ENCODE measurements at regions not wholly inside any gene's neighbourhood (a gene's known extent, or its start where the extent isn't known, plus 50 kb on each side); places are given as distances from the start of the nearest gene placed in this dataset.

GRCh38 chr4:33060674-33061542 is 2340.7 kb downstream of the PCDH7 start:
- DNase-seq, result no peak

GRCh38 chr4:33061727-33062126 is 2341.6 kb downstream of the PCDH7 start:
- DNase-seq, result no peak

DNA sequence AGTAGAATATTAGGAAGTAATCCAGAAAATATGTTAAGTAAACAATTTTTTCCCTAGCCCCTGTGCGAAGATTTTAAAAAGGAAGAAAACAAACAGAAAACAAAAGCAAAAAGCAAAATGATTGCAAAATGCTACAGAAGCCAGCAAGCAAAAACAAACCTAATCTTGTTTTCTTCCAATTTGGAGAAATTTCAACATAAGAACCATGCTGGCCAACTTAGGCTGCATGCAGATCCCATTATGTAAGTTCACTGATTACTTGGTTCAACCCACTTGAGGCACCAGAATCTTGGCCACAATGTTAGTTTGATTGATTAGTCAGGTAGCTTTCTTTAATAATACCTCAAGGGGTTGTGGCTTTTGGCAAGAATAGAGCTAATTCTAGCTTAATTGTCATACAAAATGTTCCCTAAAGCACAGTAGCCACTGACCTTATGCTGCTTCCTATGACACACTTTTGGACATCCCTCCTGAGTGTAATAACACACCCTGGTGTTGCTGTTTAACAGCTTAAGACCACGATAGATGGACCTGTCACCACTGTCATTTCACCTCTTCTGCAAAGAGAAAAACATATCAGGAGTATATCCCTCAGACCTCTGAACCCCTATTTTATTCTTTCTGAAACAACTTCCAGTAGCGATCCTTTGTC is 2342.1 kb downstream of the PCDH7 start:
- DNase-seq, result no peak

DNA sequence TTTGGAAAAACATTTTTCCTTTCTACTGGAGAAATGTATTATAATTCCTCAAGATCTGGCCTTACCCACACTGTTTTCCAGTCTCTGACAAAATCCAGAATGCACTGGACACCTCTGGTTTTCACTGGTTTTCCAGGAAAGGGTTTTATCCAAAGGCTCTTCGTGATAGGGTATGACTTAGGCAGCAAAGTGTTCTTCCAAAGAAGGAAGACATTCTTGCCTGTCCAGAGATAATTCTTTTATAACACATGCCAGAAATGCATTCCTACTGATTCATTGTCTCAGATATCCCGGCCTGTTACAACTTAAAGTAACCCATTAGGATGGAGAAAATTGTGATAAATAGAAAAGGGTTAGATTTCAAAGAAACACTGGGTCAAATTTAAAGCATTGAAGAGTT is 2343.1 kb downstream of the PCDH7 start:
- no peak for DNase-seq

GRCh38 chr4:33064238-33064637 is 2344.1 kb downstream of the PCDH7 start:
- DNase-seq, result no peak

GRCh38 chr4:33065749-33066148 is 2345.6 kb downstream of the PCDH7 start:
- no peak for DNase-seq

DNA sequence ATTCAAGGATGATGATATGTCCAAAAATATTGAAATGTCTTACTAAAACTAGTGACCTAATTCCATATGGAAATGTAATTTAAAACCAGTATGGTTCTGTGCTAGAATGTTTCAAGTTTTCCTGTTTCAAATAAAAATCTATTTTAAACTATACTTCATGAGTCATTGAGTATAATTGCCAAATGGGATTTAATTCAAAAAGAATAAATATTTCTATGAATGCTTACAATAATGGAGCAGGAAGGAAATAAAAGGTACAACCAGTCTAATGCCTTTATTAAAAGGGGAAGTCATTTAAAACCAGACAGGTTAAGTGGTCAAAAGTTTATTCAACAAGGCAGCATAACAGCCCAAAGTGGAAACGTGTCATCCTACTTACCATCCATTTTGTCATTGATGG is 2347.1 kb downstream of the PCDH7 start:
- no peak for DNase-seq

DNA sequence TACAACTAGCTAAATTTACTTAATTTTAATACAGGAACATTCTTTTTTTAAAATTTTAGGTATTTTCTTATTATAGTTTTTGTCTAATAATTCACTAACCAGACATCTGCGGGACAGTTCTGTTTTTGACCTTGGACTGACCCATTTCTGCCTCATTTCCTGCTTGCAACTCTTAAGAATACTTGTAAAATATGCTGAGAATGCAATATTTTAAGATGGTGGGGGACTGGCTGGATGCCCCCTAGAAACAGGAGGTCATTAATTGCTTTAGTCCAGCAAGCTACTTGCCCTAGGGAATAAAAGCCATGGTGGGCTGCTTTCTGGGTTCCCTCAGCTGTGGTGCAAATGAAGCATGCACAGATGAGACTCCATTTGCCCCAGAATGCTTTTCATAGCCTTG is 2348.4 kb downstream of the PCDH7 start:
- no peak for DNase-seq

GRCh38 chr4:33071535-33071934 is 2351.4 kb downstream of the PCDH7 start:
- DNase-seq, result no peak

DNA sequence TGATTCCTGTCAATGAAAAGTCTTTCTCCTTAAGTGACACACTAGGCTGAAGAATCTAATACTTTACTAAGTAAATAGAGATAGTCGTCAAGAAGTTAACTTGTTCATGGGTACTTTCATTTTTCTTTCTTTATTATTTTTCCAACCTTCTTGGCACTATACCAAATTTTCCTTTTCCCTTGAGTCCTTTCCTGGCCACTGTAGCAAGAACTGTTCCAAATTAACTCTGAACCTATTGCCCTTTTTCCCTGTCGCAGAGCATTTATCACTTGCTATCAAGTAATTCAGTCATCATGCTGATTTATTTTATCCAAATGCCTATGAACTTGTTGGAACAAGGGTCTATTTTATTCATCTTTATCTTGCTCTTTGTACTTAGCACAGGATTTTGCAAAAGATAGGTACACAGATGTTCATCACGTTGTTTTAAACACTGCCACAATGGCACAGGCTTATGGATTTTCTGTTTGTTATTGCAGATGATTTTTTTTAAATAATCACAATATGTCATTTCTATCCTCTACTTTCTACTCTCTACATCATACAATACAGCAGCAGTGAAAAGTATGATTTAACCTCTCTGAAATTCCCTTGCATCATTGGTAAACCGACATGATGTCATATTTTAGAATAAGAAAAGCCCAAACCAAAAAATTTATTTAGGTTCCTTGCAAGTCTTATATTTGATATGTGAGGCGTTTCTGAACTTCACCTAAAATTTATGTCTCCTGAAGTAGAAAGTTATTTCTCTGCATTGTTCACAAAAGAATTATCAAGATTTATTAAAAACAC is 2352.3 kb downstream of the PCDH7 start:
- no peak for DNase-seq

DNA sequence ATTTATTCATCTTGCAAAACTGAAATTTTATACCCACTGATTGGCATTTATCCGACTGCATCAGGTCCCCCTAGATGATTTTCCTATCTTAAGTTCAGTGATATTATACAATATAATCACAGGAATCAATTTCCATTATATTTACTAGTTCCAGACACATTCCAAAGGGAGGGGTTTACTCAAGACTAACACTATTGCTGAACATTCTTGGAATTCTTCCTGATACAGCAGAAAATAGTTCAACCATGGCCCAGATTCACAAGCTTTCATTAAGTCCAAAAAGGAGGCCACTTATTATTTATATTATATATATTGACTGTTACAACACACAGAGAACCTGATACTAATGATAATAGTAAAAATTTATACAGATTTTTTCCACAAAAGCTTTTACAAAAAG is 2353.6 kb downstream of the PCDH7 start:
- no peak for DNase-seq

DNA sequence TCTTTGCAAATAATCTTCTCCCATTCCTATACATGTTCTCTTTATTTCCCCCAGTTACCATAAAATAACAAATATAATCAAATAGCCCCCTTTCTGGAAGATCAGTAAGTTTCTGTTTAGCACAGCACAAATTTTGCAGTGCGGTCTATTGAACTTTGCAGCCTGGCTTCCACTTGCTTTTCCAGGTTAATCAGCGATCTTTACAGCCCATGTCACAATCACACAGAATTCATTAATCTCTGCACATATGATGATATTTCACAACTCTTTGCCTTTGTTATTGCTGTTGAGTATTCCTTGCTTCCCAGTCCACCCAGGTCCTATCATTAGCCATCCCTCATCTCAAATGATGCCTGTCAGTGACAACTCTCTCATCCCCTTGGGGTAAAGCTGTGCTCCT is 2358.0 kb downstream of the PCDH7 start:
- no peak for DNase-seq

DNA sequence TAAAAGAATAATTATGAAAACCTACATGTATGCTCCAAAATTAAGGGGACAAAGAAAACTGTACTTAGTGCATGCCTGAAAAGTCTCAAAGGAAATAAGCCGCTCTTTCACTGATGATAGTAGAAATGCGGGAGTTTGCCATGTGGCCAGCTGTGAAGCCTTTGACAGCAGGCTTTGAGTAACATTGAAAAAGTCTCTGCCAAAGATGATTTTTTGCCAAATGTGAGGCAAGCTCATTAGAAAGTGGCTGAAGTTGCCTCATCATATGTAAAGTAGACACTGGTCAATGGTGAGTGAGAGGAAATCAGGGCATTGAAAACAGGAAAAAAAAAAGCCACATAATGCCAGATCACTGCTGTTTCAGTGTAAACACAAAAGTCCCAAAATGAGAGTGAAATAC is 2360.1 kb downstream of the PCDH7 start:
- DNase-seq, result no peak

DNA sequence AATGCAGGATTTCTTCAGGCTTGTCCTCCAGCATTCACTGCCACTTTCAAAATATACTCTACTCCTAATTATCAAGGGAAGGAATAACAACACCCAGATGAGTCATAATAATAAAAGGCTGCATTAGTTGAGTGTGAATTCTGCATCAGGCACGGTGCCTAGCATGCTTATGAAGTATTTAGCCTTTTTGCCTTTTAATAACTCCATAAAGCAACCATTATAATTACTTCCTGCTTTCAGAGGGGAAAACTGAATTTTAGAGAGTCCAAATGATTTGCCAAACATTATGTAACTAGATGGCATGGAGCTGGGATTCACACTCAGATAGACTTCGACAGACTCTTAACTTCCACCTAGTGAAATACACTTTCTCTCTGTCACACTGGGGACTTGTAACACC is 2365.5 kb downstream of the PCDH7 start:
- DNase-seq, result no peak

GRCh38 chr4:33086331-33086925 is 2366.3 kb downstream of the PCDH7 start:
- no peak for DNase-seq

DNA sequence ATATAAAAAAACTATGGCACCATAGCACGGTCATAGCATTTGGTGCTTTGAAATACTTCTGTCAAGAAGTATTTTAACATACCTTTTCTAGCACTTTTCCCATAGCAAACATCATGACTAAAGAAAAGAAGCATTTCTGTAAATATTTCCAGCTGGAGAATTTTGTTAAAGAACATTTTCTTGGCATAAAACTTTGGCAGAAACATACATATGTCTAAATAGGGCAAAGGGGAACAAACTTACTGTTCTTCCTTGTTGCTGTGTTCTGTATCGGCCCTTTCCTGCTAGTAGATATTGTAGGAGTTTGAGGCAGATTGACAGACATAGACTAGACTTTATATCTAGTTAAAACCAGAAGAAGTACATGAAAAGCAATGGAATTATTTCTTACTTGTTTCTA is 2368.5 kb downstream of the PCDH7 start:
- no peak for DNase-seq

GRCh38 chr4:33090910-33091309 is 2370.7 kb downstream of the PCDH7 start:
- DNase-seq, result no peak

- DNase-seq, result no peak
Measured at GRCh38 chr4:33091961-33092360, 2371.8 kb downstream of the PCDH7 start.

DNA sequence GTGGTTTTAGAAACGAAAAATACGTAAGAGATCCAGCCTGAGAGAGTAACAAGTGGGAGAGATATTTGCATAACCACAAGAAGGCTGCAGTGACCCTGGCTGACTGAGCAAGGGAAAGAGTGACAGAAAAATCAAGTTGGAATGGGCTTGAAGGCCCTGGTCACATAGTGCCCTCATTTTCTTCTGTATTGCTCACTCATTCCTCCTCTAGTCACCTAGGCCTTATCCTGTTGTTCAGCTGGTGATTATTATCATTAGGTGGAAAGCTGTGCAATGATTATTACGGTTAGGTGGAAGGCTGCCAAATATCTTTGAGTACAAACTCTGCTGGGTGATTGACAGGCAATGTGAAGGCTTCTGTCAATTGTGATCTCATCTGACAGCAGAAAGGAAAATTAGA is 2384.1 kb downstream of the PCDH7 start:
- DNase-seq, result no peak

DNA sequence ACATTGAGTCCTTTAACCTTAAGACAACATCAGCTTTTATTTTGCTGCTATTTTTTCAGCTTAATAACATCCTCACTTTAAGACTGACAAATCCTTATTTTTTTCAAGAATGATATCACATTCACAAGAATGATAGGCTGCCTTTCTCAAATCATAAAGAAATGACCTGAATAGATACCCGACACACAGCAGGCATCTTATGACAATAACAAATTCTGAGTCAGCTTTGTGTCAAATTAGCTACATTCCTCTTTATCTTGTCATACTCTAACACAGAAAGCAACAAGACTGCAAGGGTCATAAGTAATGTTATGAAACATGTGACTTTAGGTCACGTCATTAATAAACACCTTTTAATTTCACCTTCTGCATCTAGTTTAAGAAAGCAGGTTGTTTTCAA is 2387.6 kb downstream of the PCDH7 start:
- no peak for DNase-seq

DNA sequence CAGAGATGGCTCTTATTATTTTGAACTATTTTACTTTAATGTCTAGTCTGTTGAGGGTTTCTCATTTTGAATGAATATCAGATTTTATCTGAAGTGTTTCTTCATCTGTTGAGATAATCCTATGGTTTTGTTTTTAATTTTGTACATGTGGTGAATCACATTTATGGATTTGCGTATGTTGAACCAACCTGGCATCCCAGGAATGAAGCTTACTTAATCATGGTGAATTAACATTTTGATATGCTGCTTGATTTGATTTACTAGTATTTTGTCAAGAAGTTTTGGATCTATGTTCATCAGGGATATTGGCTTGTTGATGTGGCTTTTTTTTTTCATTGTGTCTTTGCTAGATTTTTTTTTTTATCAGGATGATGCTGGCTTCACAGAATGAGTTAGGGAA is 2390.9 kb downstream of the PCDH7 start:
- DNase-seq, result no peak

GRCh38 chr4:33116871-33117270 is 2396.7 kb downstream of the PCDH7 start:
- no peak for DNase-seq

DNA sequence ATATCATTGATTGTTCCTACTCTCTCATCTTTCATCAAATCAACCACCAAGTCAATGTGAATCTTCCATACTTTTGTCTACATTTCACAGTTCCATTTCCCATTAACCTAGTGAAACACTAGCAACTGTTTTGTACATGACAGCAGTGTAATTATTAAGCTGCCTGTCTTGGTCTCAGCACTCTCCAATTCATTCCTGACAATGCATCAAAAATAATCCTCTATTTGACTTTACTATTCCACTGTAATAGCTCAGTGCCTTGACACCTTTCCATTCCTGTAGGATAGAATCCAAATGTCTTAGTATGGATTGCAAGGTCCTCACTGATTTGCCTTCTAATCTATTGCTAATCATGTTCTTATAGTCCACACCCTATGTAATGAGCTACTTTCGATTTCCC is 2405.8 kb downstream of the PCDH7 start:
- no peak for DNase-seq

All from NCI-H187 treated with DMSO at 0.1 percent for 48 hours (cell line).